OCI-M1 (cell line): ENCODE measurements at regions not wholly inside any gene's neighbourhood (a gene's known extent, or its start where the extent isn't known, plus 50 kb on each side); places are given as distances from the start of the nearest gene placed in this dataset.
A peak's percentile ranks its signal among the peaks of the same experiment; 100 is the strongest.

Experiments used
- DNase-seq: peaks from one replicate; lab custom pipeline; 2025; lab: John Stamatoyannopoulos, UW

DNA sequence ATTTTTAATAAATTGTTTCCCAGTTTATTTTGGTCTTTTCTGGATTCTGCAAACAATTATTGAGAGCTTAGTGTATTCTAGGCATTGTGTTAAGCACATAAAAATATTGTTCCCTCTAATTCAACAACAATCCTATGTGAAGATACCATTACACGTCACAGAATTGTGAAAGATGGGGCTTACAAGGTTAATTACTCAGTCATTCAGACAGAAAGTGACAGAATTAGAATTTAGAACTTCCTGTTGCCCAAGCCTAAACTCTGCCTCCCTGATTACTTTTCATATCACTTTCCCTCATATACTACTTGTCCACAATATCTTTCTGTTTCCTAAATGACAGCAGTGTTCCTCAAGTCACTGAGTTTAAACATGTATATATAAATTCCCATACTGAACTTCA, 186.7 kb upstream of the VEGFC start:
- DNase-seq = no peak

DNA sequence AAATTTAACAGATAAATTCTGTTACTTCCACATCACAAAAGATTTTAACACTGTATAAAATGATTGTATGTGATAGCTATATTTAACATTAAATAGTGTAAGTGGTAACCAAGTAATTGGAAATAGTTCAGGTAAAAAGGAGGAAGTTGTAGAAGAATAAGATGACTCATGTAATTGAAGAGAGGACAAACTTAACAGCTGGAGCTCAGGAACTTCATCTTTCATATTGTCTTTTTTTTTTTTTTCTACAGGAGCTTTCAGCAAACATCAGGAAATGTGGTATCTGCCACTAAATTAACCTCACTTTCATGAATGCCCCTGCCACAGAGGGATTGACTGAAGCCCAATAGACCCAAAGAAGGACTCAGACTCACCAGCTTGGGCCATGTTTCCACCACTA, 188.4 kb upstream of the VEGFC start:
- peak; percentile 45 for DNase-seq

GRCh38 chr4:176981551-176981950, 188.8 kb upstream of the VEGFC start:
- peak; percentile 45 for DNase-seq

- peak; percentile 42 for DNase-seq
These were observed 195.5 kb upstream of the VEGFC start for GRCh38 chr4:176988226-176988625.

DNA sequence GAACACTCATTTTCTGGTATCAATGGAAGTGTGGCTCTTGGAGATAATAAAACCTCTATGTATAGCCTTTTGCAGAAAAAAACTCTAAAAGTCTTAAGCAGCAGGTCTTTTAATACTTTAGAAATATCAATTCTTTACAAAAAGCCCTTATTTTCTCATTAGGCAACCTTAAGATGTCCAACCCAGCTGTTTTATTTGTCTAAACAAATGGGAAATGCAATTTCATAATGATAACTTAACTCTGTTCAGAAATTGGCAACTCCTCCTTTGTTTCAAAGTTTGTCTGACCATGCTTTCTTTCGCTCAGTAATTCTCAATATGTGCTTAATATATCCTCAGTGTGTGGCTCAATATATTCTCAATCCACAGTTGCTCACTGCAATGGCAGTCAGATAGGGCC, 196.5 kb upstream of the VEGFC start:
- DNase-seq = no peak

GRCh38 chr4:176999935-177000543, 207.3 kb upstream of the VEGFC start:
- no peak for DNase-seq

- peak; percentile 81 for DNase-seq
These were observed 208.8 kb upstream of the VEGFC start for GRCh38 chr4:177001271-177002175.

DNA sequence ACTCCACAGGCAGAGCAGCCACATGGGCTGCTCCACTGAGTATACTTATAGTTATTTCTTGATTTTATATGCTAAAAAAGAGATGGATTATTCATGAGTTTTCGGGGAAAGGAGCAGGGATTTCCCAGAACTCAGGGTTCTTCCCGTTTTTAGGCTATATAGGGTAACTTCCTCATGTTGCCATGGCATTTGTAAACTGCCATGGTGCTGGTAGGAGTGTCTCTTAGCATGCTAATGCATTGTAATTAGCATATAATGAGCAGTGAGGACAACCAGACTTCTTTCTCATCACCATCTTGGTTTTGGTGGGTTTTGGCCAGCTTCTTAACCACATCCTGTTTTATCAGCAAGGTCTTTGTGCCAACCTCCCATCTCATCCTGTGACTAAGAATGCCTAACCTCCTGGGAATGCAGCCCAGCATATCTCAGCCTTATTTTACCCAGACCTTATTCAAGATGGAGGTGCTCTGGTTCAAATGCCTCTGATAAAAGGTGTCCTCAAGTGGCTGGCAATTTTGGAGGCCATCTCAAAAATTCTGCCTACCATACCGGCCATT, 213.0 kb upstream of the VEGFC start:
- peak; percentile 88 for DNase-seq

GRCh38 chr4:177006331-177006730, 213.6 kb upstream of the VEGFC start:
- DNase-seq = no peak

- DNase-seq = no peak
These were observed 215.5 kb upstream of the VEGFC start for GRCh38 chr4:177008071-177008835.

DNA sequence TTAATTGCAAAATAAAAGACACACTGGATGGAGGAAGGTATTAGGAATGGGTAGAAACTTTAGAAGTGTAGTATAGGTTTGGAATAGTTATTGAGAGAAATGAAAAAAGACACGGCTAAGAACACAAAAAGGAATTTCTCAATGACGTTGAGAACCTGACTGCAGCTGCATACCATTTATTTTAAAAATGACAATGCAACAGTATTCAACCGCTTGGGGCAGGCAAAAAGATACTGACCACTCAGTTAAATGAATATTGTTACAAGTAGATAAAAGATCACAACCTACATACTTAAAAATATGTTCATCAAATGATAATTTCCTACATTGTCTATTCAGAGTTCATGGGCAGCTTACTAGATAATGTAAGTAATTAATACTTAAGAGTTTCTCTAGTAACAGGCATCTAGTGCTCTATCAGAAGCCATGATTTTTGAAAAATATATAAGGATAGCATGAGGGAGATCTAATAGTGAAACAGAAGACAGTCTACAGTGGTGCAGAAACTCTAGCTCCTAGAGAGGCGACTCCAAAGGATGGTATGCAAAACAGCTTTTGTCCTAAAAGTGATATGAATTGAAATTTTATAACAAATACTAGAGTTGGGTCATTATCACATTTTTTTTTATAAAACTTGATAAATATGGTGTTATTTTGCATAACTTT, 216.2 kb upstream of the VEGFC start:
- no peak for DNase-seq

DNA sequence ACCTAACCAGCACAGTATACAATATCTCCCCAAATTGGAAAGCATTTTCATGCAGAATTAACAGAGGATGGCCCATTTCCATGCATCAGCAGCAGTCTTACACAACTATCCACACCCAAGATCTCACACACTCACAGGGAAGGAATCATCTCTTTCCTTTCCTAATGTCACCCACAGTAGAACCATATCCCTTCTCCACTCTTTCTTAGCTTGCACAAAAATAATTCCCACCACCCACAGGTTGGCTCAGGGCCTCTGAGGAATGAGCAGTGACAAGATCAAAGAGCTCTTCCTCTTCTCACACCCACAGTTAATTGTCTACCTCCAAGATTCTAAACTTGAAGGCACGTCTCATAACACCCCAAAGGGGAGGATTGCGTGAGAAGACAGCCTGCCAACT, 217.7 kb upstream of the VEGFC start:
- DNase-seq = no peak

DNA sequence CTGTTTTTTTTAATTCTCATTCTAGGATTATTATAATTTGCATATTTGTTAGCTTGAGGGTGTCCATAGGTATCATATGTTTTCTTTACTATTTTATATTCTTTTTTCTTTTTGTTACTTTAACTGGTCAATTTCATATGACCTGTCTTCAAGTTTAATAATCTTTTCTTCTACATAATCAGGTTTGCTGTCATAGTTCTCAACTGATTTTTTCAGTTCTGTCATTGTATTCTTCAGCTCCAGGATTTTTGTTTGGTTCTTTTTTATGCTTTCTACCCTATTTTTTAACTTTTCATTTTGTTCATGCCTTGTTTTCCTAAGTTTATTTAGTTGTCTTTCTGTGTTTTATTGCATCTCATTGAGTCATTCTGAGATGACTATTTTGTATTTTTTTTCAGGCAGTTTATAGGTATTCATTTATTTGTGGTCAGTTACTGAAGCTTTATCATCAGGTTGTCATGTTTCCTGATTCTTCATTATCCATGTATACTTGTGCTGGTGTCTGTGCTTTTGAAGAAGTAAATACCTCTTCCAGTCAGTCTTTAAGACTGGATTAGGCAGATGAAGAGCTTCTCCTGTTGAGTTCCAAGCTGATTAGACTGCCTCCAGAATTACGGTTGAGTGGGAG, 220.3 kb upstream of the VEGFC start:
- DNase-seq = peak; percentile 33

DNA sequence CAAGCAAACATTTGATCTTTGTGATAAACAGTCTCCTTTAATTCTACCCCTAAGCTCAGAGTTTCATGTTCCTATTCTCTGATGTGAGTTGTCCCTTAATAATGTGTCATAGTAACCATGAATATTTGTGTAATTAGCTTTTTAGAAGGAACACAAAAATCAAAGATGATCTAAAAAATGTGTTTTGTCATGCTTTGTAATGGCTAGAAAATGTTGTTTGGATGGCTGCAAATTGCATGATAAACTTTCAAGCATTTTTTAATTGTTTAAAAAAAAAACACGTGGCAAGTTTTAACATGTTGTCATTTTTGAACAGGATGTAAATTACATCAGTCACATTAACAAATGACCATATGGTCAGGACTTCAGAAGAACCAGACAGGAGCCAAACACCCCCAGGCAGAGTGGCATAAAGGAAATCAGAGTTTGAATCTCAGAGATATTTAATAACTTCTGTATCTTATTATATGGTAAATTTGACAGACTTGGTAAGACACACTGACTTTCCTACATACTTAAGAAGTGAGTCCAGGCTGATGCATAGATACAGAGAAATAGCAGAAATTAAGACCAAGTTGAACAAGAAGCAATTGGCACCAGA, 223.9 kb upstream of the VEGFC start:
- no peak for DNase-seq

GRCh38 chr4:177023951-177024350, 231.2 kb upstream of the VEGFC start:
- DNase-seq = no peak

DNA sequence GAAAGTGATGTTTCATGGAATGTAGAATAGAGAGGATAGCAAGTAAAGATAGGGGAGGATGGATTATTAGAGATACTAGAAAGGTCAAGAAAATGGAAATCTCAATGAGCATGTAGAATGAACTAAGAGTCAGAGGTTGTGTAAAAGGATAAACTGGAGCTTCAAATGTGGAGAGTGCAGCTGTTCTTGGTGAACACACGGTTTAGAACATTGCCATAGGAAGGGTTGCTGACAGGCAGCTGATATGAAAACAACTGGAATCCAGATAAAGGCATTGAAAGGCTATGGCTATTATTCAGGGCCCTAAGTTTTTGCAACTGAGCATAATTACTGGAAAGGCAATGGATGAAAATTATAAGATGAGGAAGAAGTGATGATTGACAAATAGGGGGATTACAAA, 239.6 kb upstream of the VEGFC start:
- no peak for DNase-seq

DNA sequence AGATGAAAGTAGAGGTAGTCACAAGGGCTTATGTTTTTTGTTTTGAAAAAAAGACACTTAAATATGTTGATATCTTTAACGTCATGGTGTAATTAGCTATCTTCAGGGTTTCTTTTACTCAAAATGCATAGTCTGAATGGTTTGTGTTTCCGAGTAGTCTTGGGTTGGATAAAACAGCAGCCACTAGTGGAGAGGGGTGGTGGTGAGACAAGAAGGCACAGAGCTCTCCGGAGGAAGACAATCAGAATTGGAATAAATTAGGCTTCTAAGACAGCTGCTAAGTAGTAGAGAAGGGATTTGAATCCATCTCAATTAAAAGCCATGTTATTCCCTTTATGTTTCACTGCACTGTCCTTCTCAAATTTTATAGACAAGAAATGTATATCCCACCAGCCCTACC, 240.4 kb upstream of the VEGFC start:
- peak; percentile 23 for DNase-seq

DNA sequence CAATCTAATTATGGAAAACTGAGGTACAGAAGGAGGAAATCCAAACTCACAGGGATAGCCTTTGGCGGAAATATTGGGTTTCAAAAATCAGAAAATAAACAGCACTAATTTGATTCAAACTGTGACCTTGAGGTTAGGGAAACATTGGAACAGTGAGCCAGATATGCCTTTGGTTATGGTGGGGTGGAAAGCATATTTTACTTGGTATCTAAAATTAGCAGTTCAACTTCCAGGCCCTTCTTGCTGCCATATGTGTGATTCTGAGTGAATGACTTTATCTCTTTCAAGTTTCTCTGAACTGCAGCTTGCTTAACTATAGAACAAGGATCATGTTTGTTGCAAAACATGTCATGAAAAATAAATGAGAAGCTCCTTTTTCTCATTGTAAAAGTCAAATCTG, 240.9 kb upstream of the VEGFC start:
- no peak for DNase-seq

- DNase-seq = no peak
These were observed 248.6 kb upstream of the VEGFC start for GRCh38 chr4:177041356-177041755.

GRCh38 chr4:177047070-177047850, 254.5 kb upstream of the VEGFC start:
- DNase-seq = peak; percentile 84
